Activated naive CD8-positive, alpha-beta T cell treated with anti-CD3 and anti-CD28 coated beads, Interleukin-2, amount 50 U/mL, for 16 hours (primary cell): ENCODE measurements at regions not wholly inside any gene's neighbourhood (a gene's known extent, or its start where the extent isn't known, plus 50 kb on each side); places are given as distances from the start of the nearest gene placed in this dataset.

Source experiments
- DNase-seq: peaks from one replicate; pipeline ENCODE4 v3.0.0-alpha.2; 2020; ENCODE audit warnings: low read depth, low spot score

DNA sequence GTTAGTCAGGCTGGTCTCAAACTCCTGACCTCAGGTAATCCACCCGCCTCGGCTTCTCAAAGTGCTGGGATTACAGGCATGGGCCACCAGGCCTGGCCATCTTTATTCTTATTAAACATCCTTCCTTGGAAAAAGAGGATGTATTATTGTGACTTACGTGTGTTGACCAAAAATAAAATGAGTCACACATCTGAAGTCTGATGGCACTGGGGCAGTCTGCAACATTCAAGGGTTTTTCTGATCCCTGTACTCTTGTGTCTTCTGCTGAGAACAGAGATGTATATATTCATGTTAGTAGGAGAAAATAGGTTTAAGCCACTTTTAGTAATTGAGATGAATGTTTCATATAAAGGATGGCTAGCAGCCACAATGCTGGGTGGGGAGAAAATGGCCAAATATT is 129.9 kb upstream of the RIPOR2 start:
- DNase-seq, result no peak

DNA sequence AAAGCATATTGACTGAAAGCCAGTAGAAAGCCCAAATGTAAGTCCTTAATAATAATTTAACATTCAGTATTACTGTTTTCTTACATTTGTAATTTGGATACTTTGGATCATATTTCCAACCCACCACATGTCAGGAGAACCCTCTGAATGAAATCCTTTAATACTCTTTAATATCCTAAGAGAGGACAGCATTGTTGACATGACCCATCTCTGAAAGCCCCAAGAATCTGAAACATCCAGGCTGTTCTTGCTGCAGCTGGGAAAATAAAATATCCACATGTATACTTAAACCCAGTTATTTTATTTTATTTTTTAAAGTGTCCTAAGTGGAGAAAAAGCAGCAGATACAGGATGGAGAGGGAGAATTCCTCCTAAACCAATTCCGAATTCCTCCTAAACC is 130.8 kb upstream of the RIPOR2 start:
- DNase-seq, result no peak

DNA sequence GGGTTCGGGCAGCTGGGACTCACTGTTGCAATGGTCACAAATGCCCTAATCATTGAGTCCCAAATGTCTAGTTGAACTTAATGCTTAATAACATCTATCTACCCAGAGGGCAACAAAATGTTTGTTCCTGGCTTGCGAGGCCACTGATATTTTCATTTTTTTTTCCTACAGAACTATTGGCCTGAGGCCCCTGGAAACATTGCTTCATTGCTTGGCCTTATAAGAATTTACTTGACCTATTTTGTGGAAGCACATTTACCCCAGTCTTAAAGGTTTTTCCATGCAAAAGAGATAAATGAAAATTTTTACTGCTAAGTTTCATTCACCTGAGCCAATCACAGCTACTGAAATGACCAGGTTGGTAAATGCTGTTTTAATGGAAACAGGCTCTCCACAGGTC is 133.1 kb upstream of the RIPOR2 start:
- DNase-seq, result no peak

DNA sequence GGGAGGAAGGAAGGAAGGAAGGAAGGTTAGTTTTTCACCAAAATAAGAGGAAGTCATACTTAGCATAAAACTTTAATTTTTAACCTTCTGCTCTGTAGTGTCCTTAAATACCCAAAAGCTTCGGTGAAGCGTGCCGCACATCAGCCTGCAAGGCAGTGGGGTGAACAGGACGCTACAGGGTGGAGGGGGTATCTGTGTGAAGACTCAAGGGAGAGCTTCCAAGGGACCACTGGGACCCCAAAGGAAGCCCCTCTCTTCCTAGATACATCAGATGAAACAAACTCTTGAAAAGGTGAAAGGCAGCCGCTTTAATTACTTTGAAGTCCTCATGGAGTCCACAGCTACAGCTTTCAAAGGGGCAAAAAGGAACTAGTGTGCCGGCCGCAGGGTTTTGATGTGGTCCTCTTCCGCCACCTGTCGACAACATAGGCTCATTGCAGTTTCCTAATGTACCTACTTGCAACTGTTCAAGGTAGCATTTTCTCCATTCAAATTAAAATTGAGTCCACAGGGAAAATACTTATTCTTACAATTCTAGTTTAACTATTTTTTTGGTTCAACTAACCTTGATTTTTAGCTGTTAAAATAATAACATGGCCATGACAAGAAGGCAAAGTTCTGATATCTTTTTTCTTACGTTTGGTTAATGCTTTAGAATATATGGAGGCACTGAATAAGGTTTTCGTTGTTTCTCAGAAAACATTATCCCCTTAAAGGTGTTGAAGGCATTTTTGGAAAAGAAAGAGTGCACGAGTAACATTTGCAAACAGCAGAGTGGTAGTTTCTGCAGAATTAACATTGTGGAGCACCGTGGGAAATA is 135.0 kb upstream of the RIPOR2 start:
- DNase-seq, result peak; percentile 66

DNA sequence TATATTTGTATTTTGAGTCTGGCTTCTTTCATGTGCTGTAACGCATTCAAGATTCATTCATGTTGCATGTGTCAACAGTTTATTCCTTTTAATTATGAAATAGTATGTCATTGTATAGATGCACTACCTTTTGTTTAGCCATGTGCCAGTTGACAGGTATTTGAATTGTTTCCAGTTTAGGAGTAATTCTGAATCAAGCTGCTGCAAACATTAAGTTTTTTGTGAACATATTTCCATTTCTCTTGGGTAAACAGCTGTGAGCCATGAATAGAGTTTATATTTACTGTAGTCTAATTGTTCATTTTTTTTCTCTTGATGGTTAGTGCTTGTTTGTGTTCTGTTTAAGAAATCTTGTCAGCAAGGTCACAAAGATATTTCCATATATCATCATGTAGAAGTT is 142.4 kb upstream of the RIPOR2 start:
- no peak for DNase-seq

DNA sequence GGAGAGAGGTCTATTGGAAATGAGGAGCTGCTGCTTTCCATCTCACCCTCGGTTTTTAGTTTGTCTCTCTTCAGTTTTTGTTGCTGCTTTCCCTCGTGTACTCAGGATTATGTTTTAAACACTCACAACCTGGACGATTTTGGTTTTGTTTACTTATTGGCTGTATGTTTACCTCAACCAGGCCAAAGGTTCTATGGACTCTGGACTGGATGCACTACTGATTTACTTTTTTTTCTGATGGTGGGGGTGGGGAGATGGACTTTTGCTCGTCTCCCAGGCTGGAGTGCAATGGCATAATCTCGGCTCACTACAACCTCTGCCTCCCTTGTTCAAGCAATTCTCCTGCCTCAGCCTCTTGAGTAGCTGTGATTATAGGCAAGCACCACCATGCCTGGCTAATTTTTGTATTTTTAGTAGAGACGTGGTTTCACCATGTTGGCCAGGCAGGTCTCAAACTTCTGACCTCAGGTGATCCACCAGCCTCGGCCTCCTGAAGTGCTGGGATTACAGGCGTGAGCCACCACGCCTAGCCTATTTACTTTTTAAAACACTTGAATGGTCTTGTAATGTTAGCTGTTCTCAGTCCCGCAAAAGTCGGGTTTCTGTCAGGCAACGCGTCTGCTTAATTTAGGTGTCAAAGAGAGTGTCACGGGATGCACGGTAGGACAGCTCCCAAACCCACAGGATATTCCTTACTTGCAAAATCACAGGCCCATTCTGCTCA is 148.2 kb upstream of the RIPOR2 start:
- no peak for DNase-seq

DNA sequence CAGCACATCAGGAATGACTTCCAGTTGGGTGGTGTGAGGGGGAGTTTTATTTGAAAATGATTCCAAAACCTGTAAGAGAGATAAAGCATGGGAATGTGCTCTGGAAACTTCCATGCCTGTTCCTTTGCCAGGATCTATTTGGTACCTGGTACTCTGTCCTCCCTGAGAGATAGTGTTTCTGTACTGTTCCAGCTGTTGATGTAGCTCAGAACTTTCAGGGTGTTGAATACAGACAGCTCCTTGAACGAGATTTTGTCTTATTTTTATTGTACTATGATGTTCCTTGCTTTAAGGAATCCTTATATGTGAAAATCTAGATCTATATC is 148.7 kb upstream of the RIPOR2 start:
- DNase-seq, result no peak

- no peak for DNase-seq
These were observed 150.0 kb upstream of the RIPOR2 start for GRCh38 chr6:25085756-25086155.

- no peak for DNase-seq
These were observed 150.8 kb upstream of the RIPOR2 start for GRCh38 chr6:25086500-25087091.

DNA sequence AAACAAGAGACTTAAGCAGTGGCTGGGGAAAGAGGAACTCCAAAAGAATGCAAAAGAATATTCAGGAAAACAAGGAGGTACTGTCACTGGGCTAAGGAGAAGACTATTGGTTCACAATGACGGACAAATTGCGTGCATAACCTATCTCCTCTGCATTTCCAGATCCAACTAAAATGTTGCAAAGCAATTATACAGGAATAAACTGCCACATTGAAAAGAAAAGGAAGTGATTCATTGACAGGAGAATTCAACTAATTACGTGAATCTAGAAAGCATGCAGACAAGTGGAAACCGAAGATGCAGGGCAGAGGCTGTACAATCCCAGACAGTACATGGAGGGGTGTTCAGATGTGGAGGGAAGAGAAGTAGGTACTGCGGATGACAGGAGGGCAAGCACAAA is 152.8 kb upstream of the RIPOR2 start:
- DNase-seq, result no peak

DNA sequence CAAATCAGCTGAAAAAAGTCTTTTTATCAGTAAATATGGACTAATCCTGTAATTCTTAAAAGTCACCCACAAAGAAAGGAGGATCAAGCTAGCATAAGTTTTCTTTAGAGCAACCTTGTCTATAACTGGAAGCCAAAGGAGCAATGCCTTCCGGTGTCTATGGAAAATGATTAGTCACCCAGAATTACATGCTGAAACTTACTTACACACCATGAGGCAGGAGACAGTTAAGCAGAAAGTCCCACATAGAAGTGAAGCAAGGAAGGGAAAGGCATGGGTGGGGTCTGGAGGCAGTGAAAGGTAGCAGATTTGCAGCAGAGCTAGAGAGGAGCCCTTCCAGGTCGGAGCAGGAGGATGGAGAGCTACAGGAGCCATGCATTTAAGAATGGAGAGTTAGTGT is 153.7 kb upstream of the RIPOR2 start:
- no peak for DNase-seq

DNA sequence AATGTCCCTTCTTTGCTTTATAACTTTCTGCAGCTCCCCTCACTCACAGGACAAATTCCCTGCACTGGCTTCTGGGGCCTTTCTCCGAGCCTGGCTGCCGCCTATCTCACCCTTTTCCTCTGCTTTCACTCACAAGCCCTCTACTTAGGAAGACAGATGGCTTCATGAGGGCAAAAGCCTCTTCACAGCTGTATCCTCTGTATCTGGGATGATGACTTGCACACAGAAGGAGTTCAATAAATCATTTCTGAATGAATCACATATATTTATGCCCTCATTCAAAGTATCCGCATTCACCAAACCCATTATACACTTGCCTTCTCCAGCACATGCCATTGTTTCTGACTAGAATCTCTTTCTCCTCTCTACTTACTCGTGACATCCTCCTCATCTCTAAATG is 159.0 kb upstream of the RIPOR2 start:
- no peak for DNase-seq

GRCh38 chr6:25100288-25100687 is 164.5 kb upstream of the RIPOR2 start:
- DNase-seq, result no peak

DNA sequence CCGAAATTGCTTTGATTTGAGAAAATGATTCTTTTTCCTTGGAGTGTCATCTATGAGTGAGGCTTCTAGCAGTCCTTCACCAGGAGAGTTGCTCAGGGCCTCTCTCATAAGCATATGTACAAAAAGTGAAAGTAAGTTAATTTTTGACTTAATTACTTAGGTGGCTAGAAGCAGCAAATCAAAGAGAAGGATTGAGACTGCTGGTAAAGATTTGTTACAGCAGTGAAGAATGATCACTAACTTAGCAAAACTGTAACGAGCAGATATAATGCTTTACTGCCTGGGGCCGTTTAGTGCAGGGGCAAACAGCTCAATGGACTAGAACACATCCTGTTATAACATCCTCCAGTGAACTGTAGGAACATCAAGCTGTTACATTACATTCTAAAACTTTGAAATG is 167.8 kb upstream of the RIPOR2 start:
- DNase-seq, result no peak

- DNase-seq, result no peak
These were observed 169.5 kb upstream of the RIPOR2 start for GRCh38 chr6:25105070-25105925.

- no peak for DNase-seq
These were observed 171.5 kb upstream of the RIPOR2 start for GRCh38 chr6:25107218-25107617.

- no peak for DNase-seq
These were observed 167.4 kb upstream of the CARMIL1 start for GRCh38 chr6:25111782-25112181.

- DNase-seq, result no peak
These were observed 166.8 kb upstream of the CARMIL1 start for GRCh38 chr6:25112322-25112773.

DNA sequence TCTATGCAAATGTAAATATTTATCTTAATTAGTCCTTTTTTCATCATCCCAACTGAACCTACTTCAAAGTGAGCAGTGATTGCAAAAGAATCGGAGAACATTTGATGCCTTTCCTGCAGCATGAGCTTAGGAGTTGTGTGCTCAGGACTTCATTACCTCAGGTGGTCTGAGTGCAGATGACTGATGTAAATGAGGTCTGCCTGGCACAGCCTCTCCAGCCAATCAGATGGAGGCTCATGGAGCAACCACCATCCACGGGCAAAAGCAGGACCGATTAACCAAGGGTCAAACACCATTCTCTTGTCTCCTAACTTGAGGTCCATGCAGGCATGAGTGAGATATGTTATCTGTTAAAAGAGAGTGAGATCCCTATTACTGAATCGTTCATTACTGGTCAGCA is 165.7 kb upstream of the CARMIL1 start:
- no peak for DNase-seq

DNA sequence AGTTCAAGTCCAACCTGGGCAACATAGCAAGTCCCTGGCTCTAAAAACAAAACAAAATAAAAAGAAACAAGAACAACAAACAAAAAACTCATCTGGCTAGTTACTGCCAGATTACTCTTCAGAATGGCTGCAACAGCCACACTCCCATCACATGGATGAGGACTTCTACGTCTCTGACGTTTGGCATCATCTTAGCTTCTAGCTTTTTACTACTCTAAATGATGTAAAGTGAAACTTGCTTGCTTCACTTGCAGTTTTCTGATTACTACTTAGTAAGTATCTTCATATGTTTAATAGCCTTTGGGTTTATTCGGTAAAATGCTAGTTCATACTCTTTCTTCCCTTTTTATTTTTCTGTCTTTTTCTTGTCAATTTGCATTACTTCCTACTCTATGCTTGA is 161.1 kb upstream of the CARMIL1 start:
- DNase-seq, result no peak

GRCh38 chr6:25121186-25121585 is 158.0 kb upstream of the CARMIL1 start:
- DNase-seq, result no peak

DNA sequence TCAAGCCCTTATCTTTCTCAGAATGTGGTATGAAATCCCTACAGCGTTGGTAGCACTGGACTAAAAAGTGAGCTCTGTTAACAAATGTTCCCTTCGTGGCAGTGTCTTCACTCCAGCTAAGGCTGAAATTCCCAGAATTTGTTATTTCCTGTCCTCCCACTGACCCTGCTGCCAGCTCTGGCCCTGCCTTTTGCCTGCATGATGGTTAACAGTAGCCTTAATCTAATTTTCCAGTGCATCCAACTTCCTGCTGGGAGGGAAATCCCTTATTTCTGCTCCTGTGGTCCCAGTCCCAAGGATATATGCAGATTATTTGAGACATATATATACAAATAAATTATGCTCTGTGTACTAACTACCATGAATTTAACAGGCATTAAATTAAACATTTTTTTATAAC is 157.2 kb upstream of the CARMIL1 start:
- DNase-seq, result no peak
